HG03159 (cell line): ENCODE measurements at regions not wholly inside any gene's neighbourhood (a gene's known extent, or its start where the extent isn't known, plus 50 kb on each side); places are given as distances from the start of the nearest gene placed in this dataset.
A peak's percentile ranks its signal among the peaks of the same experiment; 100 is the strongest.
"Not testable (repeated sequence)": the region's sequence is repeated elsewhere in the genome, so short reads cannot be mapped to it uniquely, and the experiment has no call there.

ENCODE experiments used
- ATAC-seq: cut with Tn5 transposase; IDR thresholded peaks from one replicate; pipeline ENCODE4 v1.9.1; 2021; ENCODE audit warnings: mild to moderate bottlenecking, moderate library complexity; ENCODE audit not compliant: unreplicated experiment

- ATAC-seq: no peak
Measured at GRCh38 chr7:17396692-17397091, 98.2 kb downstream of the AHR start.

GRCh38 chr7:17401791-17402627, 103.6 kb downstream of the AHR start:
- peak; percentile 66 for ATAC-seq

- peak; percentile 78 for ATAC-seq
Measured at GRCh38 chr7:17402628-17403278, 104.3 kb downstream of the AHR start.

- ATAC-seq: no peak
Measured at GRCh38 chr7:17404006-17404405, 105.6 kb downstream of the AHR start.

GRCh38 chr7:17405786-17406185, 107.3 kb downstream of the AHR start:
- no peak for ATAC-seq

GRCh38 chr7:17406738-17407137, 108.3 kb downstream of the AHR start:
- no peak for ATAC-seq

- ATAC-seq: no peak
Measured at GRCh38 chr7:17407229-17407628, 108.8 kb downstream of the AHR start.

- ATAC-seq: no peak
Measured at GRCh38 chr7:17408245-17408903, 109.9 kb downstream of the AHR start.

- ATAC-seq: no peak
Measured at GRCh38 chr7:17408904-17409290, 110.4 kb downstream of the AHR start.

GRCh38 chr7:17411922-17412321, 113.5 kb downstream of the AHR start:
- ATAC-seq: peak; percentile 92

GRCh38 chr7:17412883-17413282, 114.4 kb downstream of the AHR start:
- ATAC-seq: no peak

- ATAC-seq: no peak
Measured at GRCh38 chr7:17415955-17416354, 117.5 kb downstream of the AHR start.

GRCh38 chr7:17420308-17421015, 122.0 kb downstream of the AHR start:
- not testable (repeated sequence) for ATAC-seq

GRCh38 chr7:17421941-17422340, 123.5 kb downstream of the AHR start:
- ATAC-seq: no peak

- ATAC-seq: no peak
Measured at GRCh38 chr7:17422966-17423365, 124.5 kb downstream of the AHR start.

- no peak for ATAC-seq
Measured at GRCh38 chr7:17427924-17428323, 129.5 kb downstream of the AHR start.

- ATAC-seq: no peak
Measured at GRCh38 chr7:17429579-17429978, 131.1 kb downstream of the AHR start.

- ATAC-seq: no peak
Measured at GRCh38 chr7:17432793-17433192, 134.3 kb downstream of the AHR start.

GRCh38 chr7:17434191-17434590, 135.7 kb downstream of the AHR start:
- ATAC-seq: no peak

GRCh38 chr7:17434841-17435692, 136.6 kb downstream of the AHR start:
- no peak for ATAC-seq
